Activated effector memory CD4-positive, alpha-beta T cell treated with anti-CD3 and anti-CD28 coated beads, Interleukin-2, amount 50 U/mL, for 16 hours (primary cell): ENCODE measurements at regions not wholly inside any gene's neighbourhood (a gene's known extent, or its start where the extent isn't known, plus 50 kb on each side); places are given as distances from the start of the nearest gene placed in this dataset.

Experiments used
- DNase-seq: peaks from one replicate; pipeline ENCODE4 v3.0.0-alpha.2; 2020

DNA sequence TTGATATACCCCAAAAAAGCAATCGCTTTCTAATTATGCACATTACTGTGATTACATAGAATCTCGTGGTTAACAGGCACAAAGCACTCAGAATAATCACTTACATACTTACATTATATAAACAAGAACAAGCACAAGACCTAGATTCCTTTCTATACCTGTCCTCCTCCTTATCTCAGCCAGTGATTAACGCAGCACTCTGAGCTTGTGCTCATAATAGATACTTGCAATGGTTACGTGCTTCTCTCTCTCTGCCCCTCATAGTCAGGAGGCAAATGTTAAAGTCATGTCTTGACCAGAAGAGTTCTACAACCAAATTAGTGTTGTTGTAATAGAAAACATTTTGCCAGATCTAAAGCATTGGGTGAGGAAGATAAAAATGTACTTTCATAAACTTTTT lies 342.2 kb upstream of the PKDCC start:
- no peak for DNase-seq

DNA sequence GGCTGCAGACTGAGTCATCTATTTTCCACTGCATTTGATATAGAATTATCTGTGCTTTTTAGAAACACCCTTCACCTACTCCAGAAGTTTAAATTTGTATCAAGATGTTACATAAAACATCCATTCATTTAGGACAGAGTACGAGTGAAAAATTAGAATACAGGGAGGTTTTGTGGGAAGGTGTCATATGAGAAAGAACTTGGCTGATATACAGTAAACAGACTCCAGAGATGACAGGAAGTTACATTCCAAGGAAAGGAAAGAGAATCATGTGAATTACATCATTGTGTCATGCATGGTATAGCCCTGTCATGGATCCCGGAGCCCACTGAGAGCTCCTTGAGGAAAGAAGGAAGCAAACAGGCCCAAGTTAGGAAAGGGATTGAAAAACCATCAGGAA lies 341.5 kb upstream of the PKDCC start:
- no peak for DNase-seq

DNA sequence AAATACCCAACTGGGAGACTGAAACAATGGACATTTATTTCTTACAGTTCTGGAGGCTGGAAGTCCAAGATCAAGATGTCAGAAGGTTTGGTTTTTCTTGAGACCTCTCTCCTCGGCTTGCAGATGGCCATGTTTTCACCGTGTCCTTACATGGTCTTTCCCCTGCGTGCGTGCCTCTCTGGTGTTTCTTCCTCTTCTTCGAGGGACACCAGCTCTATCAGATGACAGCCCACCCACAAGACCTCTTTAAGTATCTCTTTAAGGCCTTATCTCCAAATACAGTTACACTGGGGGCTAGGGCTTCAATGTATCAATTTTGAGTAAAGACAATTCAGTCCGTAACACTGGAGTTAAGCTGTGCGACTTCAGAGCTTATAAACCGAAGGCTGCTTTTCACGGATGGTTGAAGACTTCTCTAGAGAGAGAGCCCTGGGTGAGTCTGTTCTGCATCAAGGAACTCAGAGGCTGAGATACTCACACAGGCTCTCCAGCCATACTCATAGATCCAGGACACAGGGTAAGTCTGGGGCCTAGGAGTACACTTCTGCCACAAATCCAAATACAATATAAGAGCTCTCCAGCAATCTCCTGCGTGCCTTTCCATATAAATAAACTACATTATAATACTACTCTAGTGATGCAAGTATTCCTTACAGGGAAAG lies 339.9 kb upstream of the PKDCC start:
- no peak for DNase-seq

DNA sequence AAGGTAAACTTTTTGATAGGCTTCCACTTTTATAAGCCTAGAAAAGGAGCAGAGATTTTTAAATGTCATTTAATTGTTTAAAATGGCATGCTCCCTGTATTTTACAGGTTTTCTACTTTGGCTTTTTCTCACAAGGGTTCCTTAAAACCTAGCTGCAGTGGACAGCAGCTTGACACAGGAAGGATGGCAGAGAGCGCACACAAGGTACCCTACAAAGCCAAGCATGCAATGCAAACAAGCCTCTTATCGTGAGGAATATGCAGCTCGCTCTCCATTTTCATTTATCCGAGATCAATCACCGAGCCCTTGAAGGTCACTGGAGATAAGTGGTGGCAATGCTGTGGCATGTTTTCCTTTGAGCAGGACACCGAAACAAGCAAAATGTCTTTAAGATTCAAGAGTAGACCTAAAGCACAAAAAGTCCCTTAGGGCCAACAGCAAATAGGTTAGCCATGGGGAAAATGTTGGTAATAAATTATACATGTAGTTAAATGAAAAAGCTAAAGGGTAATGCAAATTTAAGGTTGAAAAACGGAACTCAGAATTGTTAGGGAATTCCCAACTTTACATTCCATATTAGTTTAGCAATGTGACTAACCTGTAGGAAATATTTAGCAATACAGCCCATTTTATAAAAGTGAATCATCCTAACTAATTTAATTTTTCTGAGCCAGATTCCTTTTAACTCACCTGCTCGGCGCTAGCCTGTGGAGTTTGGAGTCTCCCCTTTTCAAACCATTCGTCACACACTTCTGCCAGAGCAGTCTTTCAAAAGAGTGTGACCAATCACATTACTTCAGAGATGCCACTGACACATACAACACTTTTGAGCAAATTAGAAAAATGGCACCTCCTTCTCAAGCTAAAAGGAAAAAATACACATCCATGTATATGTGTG lies 337.9 kb upstream of the PKDCC start:
- DNase-seq = no peak

DNA sequence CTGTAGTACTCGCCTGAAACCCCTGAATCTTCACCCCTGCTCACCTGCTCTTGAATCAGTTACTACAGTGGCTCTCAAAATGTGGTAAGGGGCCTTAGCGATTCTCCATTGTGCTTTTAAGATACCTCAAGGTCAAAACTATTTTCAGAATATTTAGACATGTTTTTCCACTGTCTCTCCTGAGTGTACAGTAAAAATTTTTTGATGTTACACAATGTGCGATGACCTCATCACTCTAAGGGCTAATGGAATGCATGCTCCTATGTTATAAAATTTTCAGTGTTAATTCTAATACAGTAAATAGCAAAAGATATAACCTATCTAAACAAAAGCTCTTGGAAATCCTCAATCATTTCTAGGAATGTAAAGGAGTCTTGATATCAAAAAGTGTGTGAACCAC lies 336.9 kb upstream of the PKDCC start:
- DNase-seq = no peak

DNA sequence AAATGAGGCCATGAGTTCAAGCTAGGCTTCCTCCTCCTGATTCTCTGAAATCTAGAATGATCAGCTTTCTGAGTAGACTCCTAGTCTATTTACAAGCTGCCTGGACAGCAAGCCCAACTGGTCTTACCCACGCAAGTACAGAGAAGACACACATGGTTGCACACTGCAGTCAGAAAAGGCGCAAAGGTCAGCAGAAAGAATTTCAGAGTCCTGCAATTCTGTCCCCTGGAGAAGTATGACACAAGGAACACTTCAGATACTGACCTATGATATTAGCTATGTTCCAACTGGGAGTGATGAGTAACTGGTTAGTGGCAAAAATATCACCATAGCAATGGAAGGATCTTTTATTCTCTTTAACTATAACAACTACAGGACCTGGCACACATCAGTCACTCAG lies 336.1 kb upstream of the PKDCC start:
- DNase-seq = no peak

DNA sequence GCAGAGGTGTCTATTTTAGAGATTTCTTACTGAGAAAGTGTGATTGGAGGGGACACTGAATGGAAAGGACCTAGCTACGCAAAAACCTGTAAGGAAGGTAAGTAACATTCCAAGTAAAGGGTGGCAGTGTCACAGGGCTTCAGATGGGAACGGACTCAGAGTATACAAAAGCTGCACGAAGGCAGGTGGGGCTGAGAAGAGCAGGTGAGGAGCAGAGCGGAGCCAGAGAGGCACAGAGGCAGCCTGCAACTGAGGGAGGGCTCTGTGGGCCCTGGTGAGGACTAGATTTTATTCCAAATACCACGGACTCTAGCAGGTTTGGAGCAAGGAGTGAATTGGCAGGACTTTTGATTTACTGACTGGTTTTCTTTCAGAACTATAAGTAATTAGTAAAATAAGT lies 331.3 kb upstream of the PKDCC start:
- DNase-seq = no peak

DNA sequence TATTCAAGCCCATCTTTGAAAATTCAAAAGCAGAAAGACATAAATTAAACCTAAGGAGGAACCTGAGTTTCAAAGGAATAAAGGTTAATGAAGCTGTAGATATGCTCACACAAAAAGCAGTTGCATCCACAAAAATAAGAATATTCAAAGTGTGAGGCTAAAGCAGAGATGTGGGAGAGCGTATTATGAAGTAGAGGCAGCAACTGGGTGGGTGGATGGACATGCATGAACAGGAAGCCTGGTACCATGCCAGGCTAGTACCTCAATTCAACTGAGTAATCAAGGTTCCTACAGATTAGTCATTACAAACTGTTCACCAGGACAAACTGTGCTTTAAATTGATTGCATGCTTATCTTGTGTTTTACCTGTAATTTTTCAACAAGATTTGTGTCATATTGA lies 330.0 kb upstream of the PKDCC start:
- no peak for DNase-seq

DNA sequence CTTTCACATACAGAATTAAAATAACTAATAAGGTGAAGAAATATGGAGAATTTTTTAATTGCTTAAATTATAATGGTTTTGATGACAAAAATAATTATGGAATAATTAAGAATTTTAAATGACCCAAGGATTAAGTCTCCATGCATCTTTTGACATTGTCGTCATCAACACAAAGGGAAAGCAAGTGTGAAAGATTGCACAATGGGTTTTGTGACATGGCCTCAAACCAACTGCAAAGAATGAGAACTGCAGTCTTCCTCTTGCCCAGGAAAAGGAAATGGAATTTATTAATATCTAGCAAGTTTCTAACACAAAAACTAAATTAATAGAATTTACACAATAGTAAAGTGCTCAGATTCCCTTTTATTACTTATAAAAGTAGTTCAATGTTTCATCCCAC lies 329.1 kb upstream of the PKDCC start:
- DNase-seq = no peak

DNA sequence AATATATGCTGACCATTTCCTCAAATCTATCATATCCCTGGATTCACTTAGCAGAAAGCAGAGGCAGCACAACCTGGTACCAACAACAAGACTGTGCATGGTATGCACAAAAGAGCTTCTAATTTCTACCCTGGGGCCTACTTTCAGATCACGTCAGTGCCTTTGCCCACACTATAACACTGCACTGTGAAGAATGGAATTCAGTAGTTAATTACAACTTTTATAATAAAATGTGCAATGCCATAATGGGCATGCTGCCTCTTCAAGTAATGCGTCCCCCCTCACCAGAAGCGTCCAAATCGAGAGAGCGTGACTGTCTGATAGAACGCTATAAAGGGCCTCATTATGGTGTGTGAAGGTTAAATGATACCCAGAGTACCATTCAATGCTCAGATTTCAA lies 328.1 kb upstream of the PKDCC start:
- DNase-seq = no peak

DNA sequence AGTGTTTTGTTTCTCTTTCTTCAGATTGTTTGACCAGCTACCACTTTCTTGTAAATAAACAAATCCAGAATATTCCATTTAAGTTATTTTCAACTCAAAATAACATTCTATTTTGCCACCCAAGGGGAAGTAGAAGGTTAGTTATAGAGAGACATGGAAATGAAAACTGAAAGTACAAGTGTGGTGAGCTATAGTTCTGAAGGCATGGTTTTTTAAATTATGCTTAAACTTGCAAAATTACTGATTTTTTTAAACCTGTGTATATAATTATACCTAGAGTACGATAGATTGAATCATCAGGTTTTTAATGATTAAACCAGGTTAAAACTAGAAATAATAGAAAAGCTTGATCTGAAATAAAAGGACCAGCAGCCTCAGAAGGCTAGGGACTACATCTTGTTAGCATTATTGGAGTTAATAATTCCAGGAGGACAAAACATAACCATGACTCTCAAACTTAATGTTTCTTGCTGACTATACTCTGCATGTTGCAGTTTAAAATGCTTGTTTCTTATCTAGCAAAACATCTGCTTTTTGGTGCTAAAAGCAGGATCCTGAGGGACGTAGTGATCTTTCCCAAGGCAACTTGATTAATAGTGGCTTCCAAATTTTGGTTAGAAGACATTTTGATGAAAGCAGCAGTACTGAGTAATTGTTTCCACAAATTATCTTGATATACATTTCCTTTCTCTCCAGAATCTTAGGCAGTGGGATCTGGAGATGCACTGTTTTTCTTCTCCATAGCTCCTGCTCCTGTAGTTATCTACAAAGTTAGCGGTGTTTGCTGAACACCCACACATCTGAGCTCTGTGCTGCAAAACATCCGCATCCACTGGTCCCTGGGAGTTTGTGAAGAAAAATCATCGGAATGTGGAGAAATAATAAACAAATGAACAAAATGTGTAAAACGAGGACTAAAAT lies 327.2 kb upstream of the PKDCC start:
- DNase-seq = no peak

DNA sequence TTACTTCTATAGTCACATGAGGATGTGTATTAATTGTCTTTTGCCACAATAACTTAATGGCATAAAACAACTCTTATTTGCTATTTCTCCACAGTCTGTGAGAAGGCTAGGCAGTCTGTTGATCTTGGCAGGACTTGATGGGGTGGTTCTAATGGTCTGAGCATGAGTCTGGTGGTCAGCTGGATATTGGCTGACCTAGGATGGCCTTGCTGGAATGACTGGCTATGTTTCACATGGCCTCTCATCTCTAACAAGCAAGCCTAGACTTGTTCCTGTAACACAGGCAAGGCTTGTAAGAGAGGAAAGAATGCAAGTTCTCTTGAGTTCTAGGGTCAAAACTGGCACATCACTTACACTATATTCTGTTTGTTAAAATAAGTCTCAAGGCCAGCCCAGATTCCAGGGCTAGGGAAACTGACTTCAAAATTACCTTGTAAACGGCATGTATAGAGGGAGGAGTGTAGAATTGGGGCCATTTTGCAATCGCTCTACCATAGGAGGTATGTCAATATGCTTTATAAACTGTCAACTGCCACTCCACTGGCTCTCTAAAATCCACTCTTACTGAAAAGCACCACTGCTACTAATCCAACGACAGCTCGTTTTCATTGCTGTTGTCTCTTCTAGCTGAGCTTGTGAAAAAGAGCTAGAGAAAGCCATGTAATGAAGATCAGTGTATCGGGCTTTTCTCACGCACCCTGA lies 325.0 kb upstream of the PKDCC start:
- no peak for DNase-seq

DNA sequence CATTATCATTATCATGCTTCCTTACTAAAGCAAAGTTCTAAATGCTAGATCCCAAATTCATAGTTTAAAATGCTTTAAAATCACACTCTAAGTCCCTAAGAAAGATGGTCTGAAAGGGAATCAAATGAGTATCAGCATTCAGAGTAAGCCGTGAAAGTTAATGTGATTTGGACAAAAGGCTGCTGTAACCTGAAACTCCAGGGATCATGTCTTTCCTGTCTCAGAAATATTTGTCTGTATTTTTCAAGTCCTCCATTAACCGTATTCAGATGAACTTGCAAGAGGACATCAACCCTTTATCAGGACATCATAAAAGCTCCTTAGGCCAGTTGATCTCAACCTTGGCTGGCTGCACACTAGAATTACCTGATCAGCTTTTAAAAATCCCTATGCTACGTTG lies 324.3 kb upstream of the PKDCC start:
- no peak for DNase-seq

DNA sequence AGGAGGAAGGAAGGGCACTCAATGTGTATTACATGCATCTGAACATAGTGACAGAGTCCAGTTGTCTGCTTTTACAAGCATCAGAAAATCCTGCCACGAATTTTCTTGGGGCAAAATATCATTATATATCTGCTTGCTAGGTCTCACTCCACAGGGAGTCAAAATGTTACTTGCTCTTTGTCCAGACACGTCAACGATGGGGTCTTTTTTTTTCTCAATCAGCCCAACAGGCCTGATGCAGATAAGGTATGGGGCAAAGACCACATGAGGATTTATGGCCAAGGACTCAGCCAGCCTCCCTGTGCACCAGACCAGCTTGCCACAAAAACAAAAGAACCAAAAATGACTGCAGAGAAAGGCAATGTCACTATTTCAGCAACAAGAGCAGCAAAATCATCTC lies 323.4 kb upstream of the PKDCC start:
- no peak for DNase-seq

DNA sequence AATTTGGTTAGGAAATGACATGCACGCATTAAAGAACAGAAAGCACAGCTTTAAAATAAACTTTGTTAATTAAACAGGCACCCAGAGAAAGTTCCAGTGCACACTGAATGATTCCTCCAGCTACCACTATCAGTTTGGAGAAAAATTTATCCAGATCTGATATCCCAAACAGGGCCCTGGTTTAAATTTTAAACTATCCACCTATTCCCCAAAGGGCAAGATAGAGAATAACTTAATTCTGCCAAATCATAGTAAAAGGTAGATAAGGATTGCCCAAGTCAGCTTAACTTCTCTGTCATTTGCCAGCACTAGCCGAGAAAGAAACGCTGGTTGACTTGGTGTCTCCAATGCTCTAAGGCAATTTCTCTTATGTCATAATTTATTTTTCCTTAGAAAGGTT lies 321.9 kb upstream of the PKDCC start:
- DNase-seq = no peak

DNA sequence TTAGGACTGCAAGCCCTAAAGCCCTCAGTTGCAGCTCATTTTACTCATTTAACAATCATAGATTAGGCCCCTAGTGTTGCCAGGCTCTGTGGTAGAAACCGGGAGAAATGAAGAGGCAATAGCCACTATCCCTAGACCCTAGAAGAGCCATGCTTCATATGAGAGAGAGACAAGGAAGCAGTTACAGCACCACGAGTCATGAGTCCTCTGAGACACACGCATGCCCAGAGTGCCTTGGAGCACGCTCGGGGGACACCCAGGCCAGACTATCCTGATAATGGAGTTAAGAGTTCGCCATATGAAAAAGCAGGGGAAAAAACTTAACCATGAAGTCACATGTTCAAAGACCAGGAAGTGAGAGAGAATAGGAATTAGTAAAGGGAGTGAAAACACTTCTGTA lies 321.5 kb upstream of the PKDCC start:
- no peak for DNase-seq

DNA sequence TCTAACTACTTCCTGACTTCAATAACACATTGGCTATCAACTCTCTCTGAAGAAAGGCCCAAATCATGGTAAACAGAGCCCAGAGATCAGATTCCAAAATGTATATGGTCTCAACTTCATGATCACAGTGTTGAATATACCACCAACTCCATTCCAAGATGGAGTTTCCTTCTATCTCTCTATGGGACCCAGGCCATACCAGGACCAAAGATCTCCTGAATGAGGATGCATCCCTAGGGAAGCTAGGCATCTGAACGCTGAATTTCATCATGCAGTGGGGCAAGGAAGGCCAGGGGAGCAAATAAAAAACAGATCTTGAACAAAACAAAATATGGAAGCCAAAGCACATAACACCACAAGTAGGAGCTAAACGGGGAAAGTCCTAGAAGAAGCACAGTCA lies 320.7 kb upstream of the PKDCC start:
- DNase-seq = no peak

DNA sequence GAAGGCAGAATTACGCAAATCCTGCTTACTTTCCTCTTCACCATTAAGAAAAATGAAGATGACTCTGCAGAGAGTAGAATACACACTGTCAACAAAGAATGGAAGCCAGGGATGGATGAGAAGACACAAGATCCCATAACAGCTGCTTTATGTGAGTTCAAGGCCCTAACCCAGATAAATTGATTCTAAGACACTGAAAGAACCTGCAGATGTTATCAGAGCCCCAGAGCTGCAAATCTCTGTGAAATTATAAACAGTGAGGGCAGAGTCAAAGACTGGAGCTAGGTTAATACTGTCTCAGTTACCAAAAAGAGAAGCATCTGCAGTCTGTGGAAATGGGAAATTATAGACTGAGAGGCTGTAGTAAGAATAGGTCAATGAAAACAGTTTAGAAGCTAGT lies 320.1 kb upstream of the PKDCC start:
- no peak for DNase-seq

DNA sequence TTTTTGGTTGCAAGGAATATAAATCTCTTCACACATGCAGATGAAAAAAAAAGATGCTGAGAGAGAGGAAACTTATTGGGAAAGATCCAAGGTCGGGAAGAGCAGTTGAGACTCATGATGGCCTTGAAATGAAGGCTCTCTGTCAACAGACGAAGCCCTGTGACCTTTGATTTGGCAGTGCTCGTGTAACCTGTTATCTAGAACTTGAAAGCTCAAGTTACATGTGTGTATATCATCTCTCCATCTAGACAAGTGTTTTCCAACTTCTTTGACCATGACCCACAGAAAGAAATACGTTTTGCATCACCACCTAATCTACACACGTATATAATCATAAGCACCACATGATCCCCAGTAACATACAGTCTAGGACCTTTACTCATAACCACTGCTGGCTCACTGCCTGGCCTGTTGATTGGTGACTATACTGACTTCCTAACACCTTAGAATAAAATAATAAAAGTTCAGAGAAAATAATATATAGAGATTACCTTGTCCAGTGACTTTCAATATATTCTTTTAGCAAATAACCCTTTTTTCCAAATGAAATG lies 319.0 kb upstream of the PKDCC start:
- DNase-seq = no peak

DNA sequence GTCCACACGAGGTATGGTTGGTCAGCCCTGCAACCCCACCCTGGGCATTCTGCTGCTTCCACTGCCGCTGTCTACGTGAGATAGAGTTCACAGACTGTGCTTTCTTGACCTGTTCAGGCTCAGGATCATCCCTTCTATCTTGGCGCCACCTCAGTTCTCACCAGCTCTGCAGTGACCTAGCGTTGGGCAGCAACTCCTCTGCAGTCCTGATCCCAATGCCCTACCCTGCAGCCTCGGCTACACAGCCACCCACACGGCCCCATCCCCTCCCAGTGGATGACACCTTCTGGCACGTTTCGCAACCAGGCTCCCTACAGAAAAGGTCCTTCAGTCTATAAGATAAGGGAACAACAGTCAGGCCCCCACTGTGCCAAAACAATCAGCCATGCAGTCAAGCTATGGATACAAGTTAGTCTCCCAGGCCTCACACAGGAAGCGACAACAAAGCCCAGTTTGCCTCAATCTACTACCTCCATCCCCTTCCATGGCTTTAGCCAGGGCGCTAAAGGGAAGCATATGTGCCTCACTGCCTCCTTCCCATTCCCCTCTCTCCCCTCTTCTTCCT lies 317.9 kb upstream of the PKDCC start:
- DNase-seq = no peak

DNA sequence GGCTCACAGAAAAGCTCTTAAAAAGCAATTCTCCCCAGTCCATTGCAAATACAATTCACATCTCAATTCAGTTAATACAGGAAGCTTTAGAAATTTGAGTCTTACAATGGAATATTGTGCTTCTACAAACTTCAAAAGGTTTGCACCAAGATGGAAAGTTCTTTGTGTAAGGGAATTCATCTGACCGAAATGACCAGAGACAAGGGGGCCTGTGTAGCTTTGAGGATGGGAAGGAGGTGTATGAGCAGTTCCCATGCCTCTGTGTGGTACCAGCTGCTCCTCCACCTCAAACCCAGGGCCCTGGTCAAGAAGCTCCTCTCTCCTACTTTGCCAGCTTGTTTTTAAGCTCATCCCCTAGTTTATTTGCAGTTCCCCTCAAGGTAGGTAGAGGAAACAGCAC lies 312.8 kb upstream of the PKDCC start:
- DNase-seq = no peak

DNA sequence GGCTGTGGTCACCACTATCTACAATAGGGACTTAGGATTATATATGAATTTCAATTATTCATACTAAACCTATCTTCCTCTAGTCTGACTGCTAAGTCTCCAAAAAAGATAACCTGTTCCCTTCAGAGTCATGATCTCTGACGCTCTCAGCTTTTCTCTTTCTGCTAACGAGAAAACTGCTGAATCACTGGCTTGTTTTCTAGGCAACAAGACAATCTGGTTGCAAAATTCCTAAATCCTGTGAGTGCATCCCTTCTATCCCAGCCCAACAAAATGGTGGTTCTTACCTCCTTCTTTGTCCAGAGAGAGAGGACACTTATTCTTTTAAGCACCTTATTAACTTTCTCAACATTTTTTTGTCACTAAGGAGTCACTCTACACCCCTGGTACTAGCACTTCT lies 312.3 kb upstream of the PKDCC start:
- no peak for DNase-seq
